ENCODE measurements at regions not wholly inside any gene's neighbourhood (a gene's known extent, or its start where the extent isn't known, plus 50 kb on each side); places are given as distances from the start of the nearest gene placed in this dataset.

DNA sequence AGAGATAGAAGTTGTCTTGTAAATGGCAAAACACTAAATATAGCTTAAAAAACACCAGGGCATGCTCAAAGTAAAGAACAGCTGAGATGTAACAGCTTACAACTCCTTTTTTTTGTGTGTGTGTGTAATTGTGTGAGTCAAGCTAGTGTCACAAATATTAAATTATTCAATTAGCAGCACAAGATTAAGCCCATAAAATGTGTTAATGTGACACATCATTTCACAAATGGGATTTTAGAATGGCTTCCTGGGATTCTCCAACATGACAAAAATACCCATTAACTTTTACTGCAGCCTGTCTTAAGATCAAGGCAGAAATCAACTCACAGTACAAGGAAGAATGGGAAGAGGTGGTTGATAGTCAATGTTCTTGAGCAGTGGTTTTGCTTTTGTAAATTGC, 251.4 kb downstream of the KIF20B start:
- no peaks in the 10 kb centered on the region for H4K20me1 ChIP-seq (ENCODE audit: control insufficient read depth, insufficient read depth, low read length, poor library complexity, severe bottlenecking)
- no peak overlapping the region for H3K27ac Mint-ChIP-seq
- ChIA-PET CTCF (interaction anchor here (0.8 to 1.0 kb wide), 2 partner anchors 80 to 160 kb away, joined by 3 read pairs; no protein-coding TSS in a partner anchor), POLR2A (no interaction called here)
- H3K27ac ChIP-seq (ENCODE audit: low read length in 2 of 2) = no peak overlapping the region
- H3K9me3 Mint-ChIP-seq (ENCODE audit: insufficient read depth) = peaks cover 6% of the 10 kb centered on the region
- no peaks in the 10 kb centered on the region for H3K27me3 ChIP-seq (replicated peaks in 1 of 4; ENCODE audit: control extremely low read depth in 1 of 4, control insufficient read depth in 3 of 4, insufficient read depth in 4 of 4, low read length in 3 of 4)
- TF ChIP-seq EZH2 (IDR thresholded peaks at IDR 0.05; ENCODE audit: borderline replicate concordance, insufficient read depth, low read depth, low read length, poor library complexity, severe bottlenecking) = no peak
- TF ChIP-seq, protein P1, sequence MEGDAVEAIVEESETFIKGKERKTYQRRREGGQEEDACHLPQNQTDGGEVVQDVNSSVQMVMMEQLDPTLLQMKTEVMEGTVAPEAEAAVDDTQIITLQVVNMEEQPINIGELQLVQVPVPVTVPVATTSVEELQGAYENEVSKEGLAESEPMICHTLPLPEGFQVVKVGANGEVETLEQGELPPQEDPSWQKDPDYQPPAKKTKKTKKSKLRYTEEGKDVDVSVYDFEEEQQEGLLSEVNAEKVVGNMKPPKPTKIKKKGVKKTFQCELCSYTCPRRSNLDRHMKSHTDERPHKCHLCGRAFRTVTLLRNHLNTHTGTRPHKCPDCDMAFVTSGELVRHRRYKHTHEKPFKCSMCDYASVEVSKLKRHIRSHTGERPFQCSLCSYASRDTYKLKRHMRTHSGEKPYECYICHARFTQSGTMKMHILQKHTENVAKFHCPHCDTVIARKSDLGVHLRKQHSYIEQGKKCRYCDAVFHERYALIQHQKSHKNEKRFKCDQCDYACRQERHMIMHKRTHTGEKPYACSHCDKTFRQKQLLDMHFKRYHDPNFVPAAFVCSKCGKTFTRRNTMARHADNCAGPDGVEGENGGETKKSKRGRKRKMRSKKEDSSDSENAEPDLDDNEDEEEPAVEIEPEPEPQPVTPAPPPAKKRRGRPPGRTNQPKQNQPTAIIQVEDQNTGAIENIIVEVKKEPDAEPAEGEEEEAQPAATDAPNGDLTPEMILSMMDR (IDR thresholded peaks at IDR 0.05) = no peak
- DNase-seq = no peak
- intact Hi-C loops (cut with micrococcal nuclease) = loop anchor here (10.0 kb wide), 2 partner anchors 642 to 912 kb away; no protein-coding TSS in a partner anchor
- H3K9me3 ChIP-seq (ENCODE audit: control extremely low read depth in 1 of 3, control insufficient read depth in 2 of 3, insufficient read depth in 1 of 3, low read length in 2 of 3) = peaks cover 0 to 17% (median 8%) of the 10 kb centered on the region in 3 donors
- H3K4me3 Mint-ChIP-seq = no peak overlapping the region
- H2AFZ ChIP-seq (ENCODE audit: insufficient read depth, low read depth, low read length, poor library complexity, severe bottlenecking) = no peak overlapping the region
- no peak overlapping the region for H3K9ac ChIP-seq (ENCODE audit: low read length)
- H3K36me3 ChIP-seq (replicated peaks in 1 of 2; ENCODE audit: control extremely low read depth in 1 of 2, control insufficient read depth in 1 of 2, extremely low read depth in 1 of 2, insufficient read depth in 2 of 2, low read length in 1 of 2) = no peaks in the 10 kb centered on the region
- ATAC-seq (ENCODE audit: low read depth) = no peak
- H3K4me1 Mint-ChIP-seq = peaks cover 1% of the 10 kb centered on the region
- H3K4me2 ChIP-seq (replicated peaks; ENCODE audit: low read depth, low read length, poor library complexity, severe bottlenecking) = no peak overlapping the region
- no peak overlapping the region for H3K4me3 ChIP-seq (ENCODE audit: control extremely low read depth in 1 of 5, extremely low read depth in 1 of 5, insufficient read depth in 1 of 5, low read depth in 2 of 5, low read length in 4 of 5)
- no peaks in the 10 kb centered on the region for H3K79me2 ChIP-seq (ENCODE audit: control insufficient read depth, insufficient read depth, low read length)
- H3K27me3 Mint-ChIP-seq = peaks cover 9% of the 10 kb centered on the region
- no peaks in the 10 kb centered on the region for H3K4me1 ChIP-seq (ENCODE audit: control insufficient read depth in 2 of 2, insufficient read depth in 2 of 2, low read length in 2 of 2)

DNA sequence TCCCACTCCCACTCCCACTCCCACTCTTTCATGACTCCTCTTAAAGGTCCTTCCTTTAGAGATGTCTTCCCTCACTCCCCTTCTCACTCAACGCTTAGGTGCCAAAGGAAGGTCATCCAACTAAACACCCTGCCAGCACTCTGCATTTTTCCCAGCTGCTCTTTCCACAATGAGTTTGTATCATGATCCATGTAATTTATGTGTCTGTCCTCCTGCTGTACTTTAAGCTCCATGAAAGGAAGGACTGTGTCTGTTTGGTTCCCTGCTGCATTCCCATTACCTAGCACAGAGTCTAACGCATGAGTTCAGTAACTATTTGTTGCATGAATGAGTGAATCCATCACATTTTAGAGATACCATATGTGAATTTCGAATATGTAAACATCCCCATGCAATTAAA, 252.7 kb downstream of the KIF20B start:
- peaks cover 4% of the 10 kb centered on the region for H3K4me1 Mint-ChIP-seq
- H3K27me3 Mint-ChIP-seq = no peaks in the 10 kb centered on the region
- no CpG with 5 or more reads among the region's 3 CpGs for WGBS (ENCODE audit: insufficient coverage)
- Histone ChIP-seq H2AFZ (ENCODE audit: insufficient read depth, low read depth, low read length, poor library complexity, severe bottlenecking) (no peak overlapping the region), H3K9me3 (ENCODE audit: control extremely low read depth in 1 of 3, control insufficient read depth in 2 of 3, insufficient read depth in 1 of 3, low read length in 2 of 3) (peaks cover 0 to 17% (median 5%) of the 10 kb centered on the region in 3 donors), H3K9ac (ENCODE audit: low read length) (no peak overlapping the region), H4K20me1 (ENCODE audit: control insufficient read depth, insufficient read depth, low read length, poor library complexity, severe bottlenecking) (no peaks in the 10 kb centered on the region), H3K4me1 (ENCODE audit: control insufficient read depth in 2 of 2, insufficient read depth in 2 of 2, low read length in 2 of 2) (peaks cover 0 to 3% of the 10 kb centered on the region in 2 donors), H3K4me2 (replicated peaks; ENCODE audit: low read depth, low read length, poor library complexity, severe bottlenecking) (no peak overlapping the region), H3K36me3 (replicated peaks in 1 of 2; ENCODE audit: control extremely low read depth in 1 of 2, control insufficient read depth in 1 of 2, extremely low read depth in 1 of 2, insufficient read depth in 2 of 2, low read length in 1 of 2) (no peaks in the 10 kb centered on the region), H3K79me2 (ENCODE audit: control insufficient read depth, insufficient read depth, low read length) (no peaks in the 10 kb centered on the region), H3K27me3 (replicated peaks in 1 of 4; ENCODE audit: control extremely low read depth in 1 of 4, control insufficient read depth in 3 of 4, insufficient read depth in 4 of 4, low read length in 3 of 4) (no peaks in the 10 kb centered on the region), H3K4me3 (ENCODE audit: control extremely low read depth in 1 of 5, extremely low read depth in 1 of 5, insufficient read depth in 1 of 5, low read depth in 2 of 5, low read length in 4 of 5) (no peak overlapping the region), H3K27ac (ENCODE audit: low read length in 2 of 2) (no peak overlapping the region)
- ChIA-PET POLR2A (no interaction called here), CTCF (interaction anchor here (1.3 to 1.6 kb wide), 3 partner anchors 13 to 639 kb away, joined by 4 to 7 read pairs (median 5); no protein-coding TSS in a partner anchor)
- ATAC-seq (ENCODE audit: low read depth) (no peak), DNase-seq (no peak)
- no peak for TF ChIP-seq EZH2 (IDR thresholded peaks at IDR 0.05; ENCODE audit: borderline replicate concordance, insufficient read depth, low read depth, low read length, poor library complexity, severe bottlenecking)
- TF ChIP-seq, protein P1 (IDR thresholded peaks at IDR 0.05) = no peak
- intact Hi-C loops (cut with micrococcal nuclease) = loop anchor here (2.0 to 10.0 kb wide), 3 partner anchors 185 to 911 kb away; no protein-coding TSS in a partner anchor
- H3K4me3 Mint-ChIP-seq = no peak overlapping the region
- H3K9me3 Mint-ChIP-seq (ENCODE audit: insufficient read depth) = no peaks in the 10 kb centered on the region
- no peak overlapping the region for H3K27ac Mint-ChIP-seq

Measured in B cell (primary cell).